K562 (cell line): ENCODE measurements at regions not wholly inside any gene's neighbourhood (a gene's known extent, or its start where the extent isn't known, plus 50 kb on each side); places are given as distances from the start of the nearest gene placed in this dataset.

Experiments used
- DNMT1 ChIP-seq: fragments of 450-650 bp; IDR thresholded peaks from 2 replicates; pipeline ENCODE4 v1.6.1; 2016; ENCODE audit warnings: antibody characterized with exemption, mild to moderate bottlenecking
- HDAC3 ChIP-seq: fragments of 450-650 bp; IDR thresholded peaks from 2 replicates; pipeline ENCODE4 v1.6.1; 2018; ENCODE audit warnings: borderline replicate concordance, mild to moderate bottlenecking, moderate library complexity; ENCODE audit not compliant: partially characterized antibody
- HDGF ChIP-seq: fragments of 450-650 bp; IDR thresholded peaks from 2 replicates; pipeline ENCODE4 v1.6.1; 2016
- KAT8 ChIP-seq: fragments of 450-650 bp; IDR thresholded peaks from 2 replicates; pipeline ENCODE4 v1.6.1; 2016; ENCODE audit warnings: low read depth, mild to moderate bottlenecking
- KDM5B ChIP-seq: fragments of 200-600 bp; sonication (generic); IDR thresholded peaks from 2 replicates; pipeline ENCODE4 v1.6.1; 2012; ENCODE audit warnings: low read depth, mild to moderate bottlenecking, moderate library complexity, low read length, control low read depth, inconsistent platforms; ENCODE audit not compliant: insufficient replicate concordance
- MAFF ChIP-seq: IDR thresholded peaks from 2 replicates; pipeline ENCODE4 v1.6.1; 2012; ENCODE audit warnings: low read length, improper control_type of control experiment
- MTA2 ChIP-seq: fragments of 450-650 bp; IDR thresholded peaks from 2 replicates; pipeline ENCODE4 v1.6.1; 2016; ENCODE audit warnings: low read depth
- NFIX ChIP-seq: fragments of 250-450 bp; sonication (Bioruptor Pico); IDR thresholded peaks from 2 replicates; pipeline ENCODE4 v1.4.0; 2020; ENCODE audit warnings: low read depth, mild to moderate bottlenecking, moderate library complexity
- NR4A1 ChIP-seq, 2 experiments: fragments of 250-450 bp in 1 of 2; fragments of 450-650 bp in 1 of 2; sonication (Bioruptor Pico) in 1 of 2; IDR thresholded peaks; 2 replicates each; pipeline versions ENCODE4 v1.4.0 to v1.6.1; 2016 to 2020; ENCODE audit warnings: mild to moderate bottlenecking in 2 of 2, missing compliant biosample characterization in 1 of 2, missing genetic modification characterization in 1 of 2, moderate library complexity in 1 of 2
- RBFOX2 ChIP-seq: fragments of 200-400 bp; formaldehyde crosslinking; IDR thresholded peaks from 2 replicates; pipeline ENCODE4 v1.6.1; 2017; ENCODE audit warnings: low read depth, mild to moderate bottlenecking, low read length, moderate library complexity
- SETDB1 ChIP-seq: IDR thresholded peaks from one replicate; pipeline ENCODE4 v1.6.1; 2012; ENCODE audit warnings: low read length, control low read depth, inconsistent platforms
- SNRNP70 ChIP-seq: fragments of 200-400 bp; formaldehyde crosslinking; optimal IDR thresholded peaks from 2 replicates; pipeline ENCODE3; 2017; ENCODE audit warnings: low read depth, low read length
- ZBTB40 ChIP-seq, 2 experiments: fragments of 450-650 bp in 1 of 2; sonication (generic) in 1 of 2; formaldehyde crosslinking in 1 of 2; IDR thresholded peaks; 2 replicates each; pipeline versions ENCODE4 v1.7.1 to v1.9.0; 2016 to 2022; ENCODE audit warnings: inconsistent platforms in 1 of 2, mild to moderate bottlenecking in 1 of 2, missing genetic modification reagents in 1 of 2
- ZBTB7A ChIP-seq: IDR thresholded peaks from 2 replicates; pipeline ENCODE4 v1.6.1; 2011; ENCODE audit warnings: low read depth, mild to moderate bottlenecking, low read length, moderate library complexity, borderline replicate concordance; ENCODE audit not compliant: control insufficient read depth
- ZC3H4 ChIP-seq: sonication (generic); formaldehyde crosslinking; IDR thresholded peaks from 2 replicates; pipeline ENCODE4 v1.9.0; 2021; ENCODE audit warnings: missing genetic modification reagents, borderline replicate concordance
- ZFP30 ChIP-seq: fragments of 250-450 bp; sonication (Bioruptor Pico); IDR thresholded peaks from 2 replicates; pipeline ENCODE4 v1.8.0; 2022; ENCODE audit warnings: moderate library complexity, mild to moderate bottlenecking, inconsistent platforms, borderline replicate concordance
- ZNF121 ChIP-seq: sonication (generic); formaldehyde crosslinking; conservative IDR thresholded peaks from 2 replicates; pipeline ENCODE4 v1.8.0; 2022; ENCODE audit warnings: missing genetic modification reagents
- ZNF175 ChIP-seq: fragments of 200-800 bp; sonication (Bioruptor generic); IDR thresholded peaks from 2 replicates; pipeline ENCODE4 v1.6.1; 2016; ENCODE audit warnings: low read depth, mild to moderate bottlenecking, missing genetic modification characterization, missing compliant biosample characterization
- ZNF184 ChIP-seq: sonication (generic); formaldehyde crosslinking; IDR thresholded peaks from 2 replicates; pipeline ENCODE4 v1.5.0; 2020; ENCODE audit warnings: missing genetic modification reagents

GRCh38 chr3:194245975-194246561 is 105.1 kb downstream of the CPN2 start (continued):
- TF ChIP-seq SNRNP70 (no peak), HDGF (no peak), KDM5B (no peak), MTA2 (no peak), KAT8 (no peak), ZC3H4 (CRISPR knock-in tag) (no peak), RBFOX2 (no peak), ZBTB40 (IDR thresholded peaks at IDR 0.05) (no peak), ZBTB40 (CRISPR knock-in tag; IDR thresholded peaks at IDR 0.05) (no peak), NR4A1 (CRISPR knock-in tag; IDR thresholded peaks at IDR 0.05) (no peak), NR4A1 (tag; IDR thresholded peaks at IDR 0.05) (peak; percentile 23; the same call in 1 of the 2 replicates), ZNF184 (no peak), ZFP30 (CRISPR knock-in tag) (no peak), HDAC3 (no peak), DNMT1 (no peak), ZNF121 (CRISPR knock-in tag) (no peak), ZBTB7A (peak; percentile 58; the same call in 1 of the 2 replicates), MAFF (peak; percentile 38; the same call in 1 of the 2 replicates), NFIX (CRISPR knock-in tag) (no peak), SETDB1 (no peak), ZNF175 (CRISPR knock-in tag) (no peak)
